Lower leg skin (tissue), 4 donors: ENCODE measurements at regions not wholly inside any gene's neighbourhood (a gene's known extent, or its start where the extent isn't known, plus 50 kb on each side); places are given as distances from the start of the nearest gene placed in this dataset.

Experiments
- DNase-seq, 2 donors: peaks; one replicate each; pipeline ENCODE4 v3.0.0-alpha.2; 2019; ENCODE audit warnings: low spot score in 2 of 2
- H3K4me3 ChIP-seq: fragments of 200-600 bp; sonication (generic); 2 replicates; pipeline ENCODE4 v1.5.1; 2017; ENCODE audit warnings: mild to moderate bottlenecking, low read depth; ENCODE audit not compliant: poor library complexity, severe bottlenecking
- POLR2A ChIP-seq, 2 donors: fragments of 450-650 bp; IDR thresholded peaks; one replicate each; pipeline ENCODE4 v1.6.1; 2016 to 2017; ENCODE audit warnings: antibody characterized with exemption in 2 of 2, mild to moderate bottlenecking in 1 of 2, moderate library complexity in 1 of 2
- WGBS, 2 donors: methylation state at CpG; one replicate each; pipeline ENCODE4 v1.1.5; 2018; 5-methylcytosine and 5-hydroxymethylcytosine counted together
- intact Hi-C: fragments of 100-400 bp; cut with DNase I; formaldehyde crosslinking; loops from one replicate; pipeline ENCODE4 v1.15.0; 2023; ENCODE audit warnings: low total_unique reads
- TF ChIP-seq, protein P1 (sequence below), 3 donors: fragments of 450-650 bp; IDR thresholded peaks; one replicate each; pipeline ENCODE4 v1.5.1; 2016; ENCODE audit warnings: antibody characterized with exemption in 3 of 3, mild to moderate bottlenecking in 3 of 3, moderate library complexity in 2 of 3

DNA sequence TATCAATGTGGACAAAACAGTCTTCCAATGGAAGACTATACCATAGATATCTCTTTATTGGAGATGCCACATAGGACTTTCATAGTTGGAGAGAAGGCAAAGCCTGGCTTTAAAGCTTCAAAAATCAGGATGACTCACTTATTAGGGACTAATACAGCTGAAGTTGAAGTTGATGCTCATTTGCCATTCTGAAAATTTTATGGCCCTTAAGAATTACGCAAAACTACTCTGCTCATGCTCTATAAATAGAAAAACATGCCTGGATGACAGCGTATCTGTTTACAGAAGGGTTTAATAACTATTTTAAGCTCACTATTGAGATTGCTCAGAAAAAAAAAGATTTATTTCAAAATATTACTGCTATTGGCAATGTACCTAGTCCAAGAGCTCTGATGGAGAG, 155.5 kb upstream of the DST start:
- TF ChIP-seq, protein P1, sequence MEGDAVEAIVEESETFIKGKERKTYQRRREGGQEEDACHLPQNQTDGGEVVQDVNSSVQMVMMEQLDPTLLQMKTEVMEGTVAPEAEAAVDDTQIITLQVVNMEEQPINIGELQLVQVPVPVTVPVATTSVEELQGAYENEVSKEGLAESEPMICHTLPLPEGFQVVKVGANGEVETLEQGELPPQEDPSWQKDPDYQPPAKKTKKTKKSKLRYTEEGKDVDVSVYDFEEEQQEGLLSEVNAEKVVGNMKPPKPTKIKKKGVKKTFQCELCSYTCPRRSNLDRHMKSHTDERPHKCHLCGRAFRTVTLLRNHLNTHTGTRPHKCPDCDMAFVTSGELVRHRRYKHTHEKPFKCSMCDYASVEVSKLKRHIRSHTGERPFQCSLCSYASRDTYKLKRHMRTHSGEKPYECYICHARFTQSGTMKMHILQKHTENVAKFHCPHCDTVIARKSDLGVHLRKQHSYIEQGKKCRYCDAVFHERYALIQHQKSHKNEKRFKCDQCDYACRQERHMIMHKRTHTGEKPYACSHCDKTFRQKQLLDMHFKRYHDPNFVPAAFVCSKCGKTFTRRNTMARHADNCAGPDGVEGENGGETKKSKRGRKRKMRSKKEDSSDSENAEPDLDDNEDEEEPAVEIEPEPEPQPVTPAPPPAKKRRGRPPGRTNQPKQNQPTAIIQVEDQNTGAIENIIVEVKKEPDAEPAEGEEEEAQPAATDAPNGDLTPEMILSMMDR (IDR thresholded peaks at IDR 0.05): no peak
- no peak for TF ChIP-seq POLR2A (IDR thresholded peaks at IDR 0.05)
- no peak overlapping the region for H3K4me3 ChIP-seq
- 22 to 38% methylated on average over 2 of the region's 2 CpGs for WGBS, 2 donors
- DNase-seq: no peak
- intact Hi-C loops: no loop called here

DNA sequence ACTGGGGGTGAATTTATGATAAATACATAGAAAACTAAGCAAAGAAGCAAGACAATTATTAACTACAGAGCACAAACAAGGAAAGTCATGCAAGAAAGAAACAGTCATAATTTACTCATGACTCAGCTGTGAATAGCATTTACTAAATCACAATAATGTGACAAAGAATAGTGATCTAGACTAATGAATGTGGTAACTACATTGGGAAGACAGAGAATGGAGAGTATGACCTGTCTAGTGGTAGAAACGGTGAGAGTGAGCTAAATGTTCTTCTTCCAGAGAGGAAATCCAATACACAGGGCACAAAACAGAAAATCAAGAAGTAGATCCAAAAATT, 153.5 kb upstream of the DST start:
- H3K4me3 ChIP-seq: no peak overlapping the region
- intact Hi-C loops: no loop called here
- 30 to 47% methylated on average over 1 of the region's 1 CpG for WGBS, 2 donors
- TF ChIP-seq, protein P1 (IDR thresholded peaks at IDR 0.05): no peak
- TF ChIP-seq POLR2A (IDR thresholded peaks at IDR 0.05): no peak
- no peak for DNase-seq

DNA sequence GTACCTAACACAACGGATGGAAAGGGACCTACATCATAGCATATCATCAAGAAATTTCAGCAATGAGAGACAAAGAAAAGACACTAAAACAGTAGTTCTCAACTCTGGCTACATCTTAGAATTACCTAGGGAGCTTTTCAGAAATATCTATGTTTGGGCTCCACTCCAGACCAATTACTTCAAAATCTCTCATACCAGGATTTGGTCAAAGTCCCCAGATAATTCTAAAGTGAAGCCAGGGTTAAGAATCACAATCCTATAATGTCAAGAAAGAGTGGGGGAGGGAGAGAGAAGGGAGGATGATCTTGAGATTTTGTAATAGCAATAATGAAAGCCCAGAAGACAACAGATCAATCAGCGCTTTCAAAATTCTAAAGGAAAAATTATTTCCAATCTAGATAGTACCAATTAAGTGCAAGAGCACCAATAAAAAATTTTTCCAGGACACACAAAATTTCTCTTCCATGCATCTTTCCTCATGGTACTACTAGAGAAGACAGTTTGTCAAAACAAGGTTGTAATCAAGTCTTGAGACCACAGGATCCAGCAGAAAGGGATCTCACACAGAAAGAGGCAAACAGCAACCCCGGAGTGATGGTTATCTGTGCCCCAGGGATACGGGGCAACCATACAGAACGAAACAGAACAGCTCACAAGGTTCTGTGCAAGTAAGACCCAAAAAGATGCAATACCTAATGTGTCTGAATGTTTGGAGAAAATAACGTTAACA, 152.9 kb upstream of the DST start:
- intact Hi-C loops: no loop called here
- TF ChIP-seq, protein P1 (IDR thresholded peaks at IDR 0.05): no peak
- no peak for TF ChIP-seq POLR2A (IDR thresholded peaks at IDR 0.05)
- 74 to 84% methylated on average over 6 of the region's 6 CpGs for WGBS, 2 donors
- DNase-seq: no peak
- no peak overlapping the region for H3K4me3 ChIP-seq

DNA sequence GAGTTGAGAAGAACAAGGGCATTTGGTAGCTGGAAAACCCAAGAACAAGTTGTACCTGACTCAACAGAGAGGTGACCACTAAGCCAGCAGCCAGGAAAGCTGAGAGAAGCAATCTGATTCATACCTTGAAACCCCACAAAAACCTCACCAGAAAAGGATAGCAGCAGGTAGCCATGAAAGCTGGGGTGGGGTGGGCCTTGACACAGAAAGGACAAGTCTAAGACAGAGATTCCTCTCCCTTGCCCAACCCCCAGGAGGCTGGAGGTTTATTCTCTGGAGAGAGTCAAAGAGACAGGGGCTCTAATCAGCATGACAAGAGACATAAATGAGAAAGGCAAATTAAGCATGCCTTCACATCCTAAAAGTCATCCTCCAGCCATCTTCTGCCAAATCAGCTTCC, 151.7 kb upstream of the DST start:
- intact Hi-C loops: no loop called here
- DNase-seq: no peak
- TF ChIP-seq POLR2A (IDR thresholded peaks at IDR 0.05): no peak
- TF ChIP-seq, protein P1 (IDR thresholded peaks at IDR 0.05): no peak
- no peak overlapping the region for H3K4me3 ChIP-seq

DNA sequence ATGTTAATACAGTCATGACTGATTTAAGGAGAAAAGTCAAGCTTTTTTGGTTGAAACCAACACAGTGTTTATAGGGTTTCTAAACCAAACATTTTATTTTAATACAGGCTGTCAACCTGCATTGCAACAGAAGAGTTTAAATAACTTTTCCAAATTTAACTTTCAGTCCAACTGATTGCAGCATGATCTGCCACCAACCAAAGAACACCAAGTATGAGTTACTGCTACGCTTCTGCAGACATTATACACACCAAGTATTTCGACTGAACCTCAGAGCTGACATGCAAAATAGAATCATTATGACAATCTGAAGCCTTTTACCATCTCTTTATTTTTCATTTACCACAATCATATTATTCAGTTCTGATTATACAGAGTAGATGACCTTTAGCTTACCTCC, 151.2 kb upstream of the DST start:
- WGBS, 2 donors: 86 to 89% methylated on average over 2 of the region's 2 CpGs
- no peak overlapping the region for H3K4me3 ChIP-seq
- TF ChIP-seq, protein P1 (IDR thresholded peaks at IDR 0.05): no peak
- TF ChIP-seq POLR2A (IDR thresholded peaks at IDR 0.05): no peak
- DNase-seq: no peak
- intact Hi-C loops: no loop called here

DNA sequence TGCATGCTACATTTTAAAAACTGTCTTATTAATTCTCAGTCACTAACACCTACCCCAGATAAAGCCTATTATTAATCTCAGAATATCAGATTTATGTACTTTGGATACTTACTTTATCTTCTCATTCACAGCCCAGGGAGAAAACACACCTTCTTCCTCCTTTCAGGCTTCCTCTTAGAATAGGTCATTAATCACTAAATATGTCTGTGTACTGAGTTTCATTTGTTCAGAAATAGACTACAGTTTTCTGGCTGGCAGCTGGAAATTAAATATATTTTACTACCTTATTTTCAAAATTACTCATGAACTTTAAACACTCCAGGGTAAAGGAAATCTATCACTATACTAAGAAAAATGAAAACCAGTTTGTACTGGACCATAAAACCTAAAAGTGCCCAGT, 147.7 kb upstream of the DST start:
- TF ChIP-seq, protein P1 (IDR thresholded peaks at IDR 0.05): no peak
- no peak for TF ChIP-seq POLR2A (IDR thresholded peaks at IDR 0.05)
- H3K4me3 ChIP-seq: no peak overlapping the region
- intact Hi-C loops: no loop called here
- DNase-seq: no peak
